HG03432 (cell line): ENCODE measurements at regions not wholly inside any gene's neighbourhood (a gene's known extent, or its start where the extent isn't known, plus 50 kb on each side); places are given as distances from the start of the nearest gene placed in this dataset.
"Not testable (repeated sequence)": the region's sequence is repeated elsewhere in the genome, so short reads cannot be mapped to it uniquely, and the experiment has no call there.

Experiments used
- ATAC-seq: cut with Tn5 transposase; IDR thresholded peaks from one replicate; pipeline ENCODE4 v1.9.1; 2021; ENCODE audit warnings: mild to moderate bottlenecking, moderate library complexity; ENCODE audit not compliant: unreplicated experiment

GRCh38 chr14:89661392-89661791 is 244.4 kb upstream of the FOXN3 start:
- ATAC-seq, result no peak

- ATAC-seq, result not testable (repeated sequence)
Measured at GRCh38 chr14:89660625-89661233, 243.7 kb upstream of the FOXN3 start.

- ATAC-seq, result no peak
Measured at GRCh38 chr14:89660166-89660565, 243.1 kb upstream of the FOXN3 start.

GRCh38 chr14:89658977-89659670 is 242.1 kb upstream of the FOXN3 start:
- no peak for ATAC-seq

- ATAC-seq, result no peak
Measured at GRCh38 chr14:89657014-89657413, 240.0 kb upstream of the FOXN3 start.

- no peak for ATAC-seq
Measured at GRCh38 chr14:89654998-89655397, 238.0 kb upstream of the FOXN3 start.

- ATAC-seq, result peak; percentile 43
Measured at GRCh38 chr14:89652352-89652751, 235.3 kb upstream of the FOXN3 start.

- ATAC-seq, result no peak
Measured at GRCh38 chr14:89651805-89652204, 234.8 kb upstream of the FOXN3 start.

GRCh38 chr14:89650077-89650978 is 233.3 kb upstream of the FOXN3 start:
- ATAC-seq, result peak; percentile 43

GRCh38 chr14:89649451-89650075 is 232.5 kb upstream of the FOXN3 start:
- ATAC-seq, result no peak

GRCh38 chr14:89648924-89649323 is 231.9 kb upstream of the FOXN3 start:
- ATAC-seq, result no peak

GRCh38 chr14:89648510-89648909 is 231.5 kb upstream of the FOXN3 start:
- ATAC-seq, result no peak

- no peak for ATAC-seq
Measured at GRCh38 chr14:89646971-89647370, 229.9 kb upstream of the FOXN3 start.

- no peak for ATAC-seq
Measured at GRCh38 chr14:89644641-89645040, 227.6 kb upstream of the FOXN3 start.

- ATAC-seq, result peak; percentile 97
Measured at GRCh38 chr14:89641495-89642175, 224.6 kb upstream of the FOXN3 start.

- ATAC-seq, result no peak
Measured at GRCh38 chr14:89640141-89640540, 223.1 kb upstream of the FOXN3 start.

GRCh38 chr14:89639687-89640086 is 222.7 kb upstream of the FOXN3 start:
- no peak for ATAC-seq

GRCh38 chr14:89638891-89639290 is 221.9 kb upstream of the FOXN3 start:
- ATAC-seq, result no peak

- ATAC-seq, result no peak
Measured at GRCh38 chr14:89637581-89637980, 220.5 kb upstream of the FOXN3 start.

GRCh38 chr14:89635615-89636014 is 218.6 kb upstream of the FOXN3 start:
- no peak for ATAC-seq

- no peak for ATAC-seq
Measured at GRCh38 chr14:89634037-89634436, 217.0 kb upstream of the FOXN3 start.
